Activated CD4-positive, alpha-beta memory T cell treated with anti-CD3 and anti-CD28 coated beads for 36 hours (primary cell): ENCODE measurements at regions not wholly inside any gene's neighbourhood (a gene's known extent, or its start where the extent isn't known, plus 50 kb on each side); places are given as distances from the start of the nearest gene placed in this dataset.
"Not testable (repeated sequence)": the region's sequence is repeated elsewhere in the genome, so short reads cannot be mapped to it uniquely, and the experiment has no call there.

Source experiments
- CTCF ChIA-PET: fragments of 350-600 bp; sonication (Branson Sonifier 250); formaldehyde crosslinking; loops from one replicate; lab custom pipeline; 2021; ENCODE audit warnings: antibody characterized with exemption, inconsistent platforms; lab: Charles Lee
- POLR2A ChIA-PET: fragments of 350-600 bp; sonication (Branson Sonifier 250); formaldehyde crosslinking; loops from one replicate; lab custom pipeline; 2021; ENCODE audit warnings: antibody characterized with exemption; lab: Charles Lee
- DNase-seq: peaks from one replicate; pipeline ENCODE4 v3.0.0-alpha.2; 2020
- H3K27ac Mint-ChIP-seq: one replicate; pipeline ENCODE4 v1.8.0; 2021; ENCODE audit warnings: mixed read lengths
- H3K27me3 Mint-ChIP-seq: one replicate; pipeline ENCODE4 v1.8.0; 2021; ENCODE audit warnings: mixed read lengths
- H3K36me3 Mint-ChIP-seq: one replicate; pipeline ENCODE4 v1.8.0; 2021; ENCODE audit warnings: mixed read lengths
- H3K4me1 Mint-ChIP-seq: one replicate; pipeline ENCODE4 v1.8.0; 2021; ENCODE audit warnings: low read depth, mixed read lengths
- H3K4me3 Mint-ChIP-seq: one replicate; pipeline ENCODE4 v1.8.0; 2021; ENCODE audit warnings: mild to moderate bottlenecking, mixed read lengths
- H3K9me3 Mint-ChIP-seq: one replicate; pipeline ENCODE4 v1.8.0; 2021; ENCODE audit warnings: mixed read lengths
- intact Hi-C: fragments of 100-400 bp; cut with micrococcal nuclease; formaldehyde crosslinking; loops from one replicate; pipeline ENCODE4 v1.15.1; 2023

GRCh38 chr21:35178098-35178497, 129.0 kb upstream of the RUNX1 start:
- Mint-ChIP-seq H3K4me3 (no peak overlapping the region), H3K36me3 (peaks cover 1% of the 10 kb centered on the region), H3K4me1 (peaks cover 21% of the 10 kb centered on the region), H3K27me3 (peaks cover 4% of the 10 kb centered on the region), H3K9me3 (peaks cover 11% of the 10 kb centered on the region), H3K27ac (no peak overlapping the region)
- intact Hi-C loops = loop anchor here (2.0 kb wide), 1 partner anchor 27 kb away; no protein-coding TSS in a partner anchor
- ChIA-PET CTCF (interaction anchor here (0.5 kb wide), 1 partner anchor 19 kb away, joined by 3 read pairs; no protein-coding TSS in a partner anchor), POLR2A (no interaction called here)
- no peak for DNase-seq

GRCh38 chr21:35172231-35172630, 123.1 kb upstream of the RUNX1 start:
- H3K9me3 Mint-ChIP-seq = peaks cover 11% of the 10 kb centered on the region
- intact Hi-C loops = no loop called here
- DNase-seq = peak; percentile 33
- H3K4me3 Mint-ChIP-seq = no peak overlapping the region
- peaks cover 1% of the 10 kb centered on the region for H3K36me3 Mint-ChIP-seq
- no peaks in the 10 kb centered on the region for H3K27me3 Mint-ChIP-seq
- ChIA-PET POLR2A (no interaction called here), CTCF (no interaction called here)
- peaks cover 33% of the 10 kb centered on the region for H3K4me1 Mint-ChIP-seq
- H3K27ac Mint-ChIP-seq = no peak overlapping the region

GRCh38 chr21:35171385-35171784, 122.3 kb upstream of the RUNX1 start:
- ChIA-PET POLR2A (interaction anchor here (1.5 kb wide), 1 partner anchor 283 kb away, joined by 3 read pairs; no protein-coding TSS in a partner anchor), CTCF (no interaction called here)
- no peak for DNase-seq
- Mint-ChIP-seq H3K4me3 (no peak overlapping the region), H3K4me1 (peaks cover 33% of the 10 kb centered on the region), H3K27ac (no peak overlapping the region), H3K9me3 (peaks cover 8% of the 10 kb centered on the region), H3K27me3 (no peaks in the 10 kb centered on the region), H3K36me3 (peaks cover 1% of the 10 kb centered on the region)
- intact Hi-C loops = no loop called here

DNA sequence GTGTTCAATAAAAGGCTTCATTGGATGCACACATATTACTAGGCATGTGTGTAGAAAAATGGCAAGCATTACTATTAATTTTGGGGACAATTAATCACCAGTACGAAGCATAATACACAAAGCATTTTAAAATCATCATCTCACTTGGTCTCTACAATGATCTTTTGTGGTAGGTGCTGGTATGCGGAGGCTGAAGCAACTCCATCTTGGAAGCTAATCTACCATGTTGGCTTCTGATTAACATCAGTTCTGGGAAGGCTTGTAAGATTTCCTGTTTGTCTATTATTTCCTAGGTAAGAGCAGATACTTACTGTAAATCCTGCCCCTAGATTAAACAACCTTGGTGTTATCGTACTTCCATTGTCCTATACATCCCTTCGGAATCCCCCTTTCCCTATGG, 121.7 kb upstream of the RUNX1 start:
- intact Hi-C loops = no loop called here
- H3K4me1 Mint-ChIP-seq = peaks cover 33% of the 10 kb centered on the region
- H3K9me3 Mint-ChIP-seq = peaks cover 4% of the 10 kb centered on the region
- ChIA-PET CTCF (interaction anchor here (0.5 to 1.2 kb wide), 2 partner anchors 24 to 672 kb away, joined by 3 read pairs; no protein-coding TSS in a partner anchor), POLR2A (interaction anchor here (0.5 to 1.5 kb wide), 2 partner anchors 83 to 283 kb away, joined by 3 to 5 read pairs; no protein-coding TSS in a partner anchor)
- H3K4me3 Mint-ChIP-seq = no peak overlapping the region
- H3K27me3 Mint-ChIP-seq = no peaks in the 10 kb centered on the region
- no peak for DNase-seq
- no peak overlapping the region for H3K27ac Mint-ChIP-seq
- H3K36me3 Mint-ChIP-seq = no peaks in the 10 kb centered on the region

- intact Hi-C loops = no loop called here
- POLR2A ChIA-PET = interaction anchor here (0.5 to 1.5 kb wide), 2 partner anchors 83 to 282 kb away, joined by 3 to 5 read pairs; no protein-coding TSS in a partner anchor
- CTCF ChIA-PET = interaction anchor here (0.5 to 1.2 kb wide), 2 partner anchors 24 to 672 kb away, joined by 3 read pairs; no protein-coding TSS in a partner anchor
- H3K9me3 Mint-ChIP-seq = peaks cover 6% of the 10 kb centered on the region
- no peaks in the 10 kb centered on the region for H3K36me3 Mint-ChIP-seq
- peaks cover 33% of the 10 kb centered on the region for H3K4me1 Mint-ChIP-seq
- no peak overlapping the region for H3K4me3 Mint-ChIP-seq
- DNase-seq = no peak
- no peaks in the 10 kb centered on the region for H3K27me3 Mint-ChIP-seq
- no peak overlapping the region for H3K27ac Mint-ChIP-seq
Measured at GRCh38 chr21:35170244-35170643, 121.1 kb upstream of the RUNX1 start.

GRCh38 chr21:35169574-35169973, 120.5 kb upstream of the RUNX1 start:
- no peak overlapping the region for H3K27ac Mint-ChIP-seq
- CTCF ChIA-PET = no interaction called here
- POLR2A ChIA-PET = no interaction called here
- intact Hi-C loops = no loop called here
- no peaks in the 10 kb centered on the region for H3K36me3 Mint-ChIP-seq
- H3K9me3 Mint-ChIP-seq = peaks cover 7% of the 10 kb centered on the region
- H3K27me3 Mint-ChIP-seq = no peaks in the 10 kb centered on the region
- no peak overlapping the region for H3K4me3 Mint-ChIP-seq
- DNase-seq = no peak
- H3K4me1 Mint-ChIP-seq = peaks cover 33% of the 10 kb centered on the region

DNA sequence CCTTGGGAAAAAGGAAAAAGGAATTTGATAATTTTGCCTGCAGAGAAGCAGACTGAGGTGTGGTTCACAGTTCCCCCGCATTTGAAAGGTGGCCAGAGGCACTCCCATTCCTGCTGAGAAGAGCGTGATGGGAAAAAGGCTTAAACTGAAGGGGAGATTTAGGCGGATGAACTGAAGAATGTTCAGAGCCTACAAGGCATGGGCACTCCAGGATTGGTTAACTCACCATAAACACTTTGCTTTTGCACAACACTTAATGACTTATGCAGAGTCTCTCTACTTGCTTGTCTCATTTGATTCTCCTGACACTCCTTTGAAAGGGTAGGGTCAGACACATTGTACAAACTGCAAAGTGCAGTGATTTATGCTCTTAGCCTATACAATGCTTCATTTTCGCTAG, 119.6 kb upstream of the RUNX1 start:
- ChIA-PET POLR2A (no interaction called here), CTCF (no interaction called here)
- no peaks in the 10 kb centered on the region for H3K36me3 Mint-ChIP-seq
- no peak overlapping the region for H3K4me3 Mint-ChIP-seq
- H3K27me3 Mint-ChIP-seq = no peaks in the 10 kb centered on the region
- peaks cover 33% of the 10 kb centered on the region for H3K4me1 Mint-ChIP-seq
- intact Hi-C loops = no loop called here
- DNase-seq = no peak
- H3K27ac Mint-ChIP-seq = no peak overlapping the region
- peaks cover 7% of the 10 kb centered on the region for H3K9me3 Mint-ChIP-seq

DNA sequence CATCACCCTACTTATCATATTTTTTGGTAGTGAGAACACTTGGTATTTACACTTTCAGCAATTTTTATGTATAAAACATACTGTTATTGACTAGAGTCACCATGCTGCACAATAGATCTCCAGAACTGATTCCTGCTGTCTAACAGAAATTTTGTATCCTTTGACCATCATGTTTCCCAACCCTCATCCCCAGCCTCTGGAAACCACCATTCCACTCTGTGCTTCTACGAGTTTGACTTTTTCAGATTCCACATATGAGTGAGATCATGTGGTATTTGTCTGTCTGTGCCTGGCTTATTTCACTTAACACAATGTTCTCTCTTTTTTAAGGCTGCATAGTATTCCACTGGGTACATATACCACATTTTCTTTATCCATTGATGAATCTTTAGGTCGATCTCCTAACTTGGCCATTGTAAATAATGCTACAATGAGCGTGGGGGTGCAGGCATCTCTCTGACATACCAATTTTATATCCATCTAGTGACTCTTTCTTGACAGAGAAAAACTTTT, 115.9 kb upstream of the RUNX1 start:
- intact Hi-C loops = no loop called here
- DNase-seq = no peak
- Mint-ChIP-seq H3K4me3 (no peak overlapping the region), H3K36me3 (no peaks in the 10 kb centered on the region), H3K9me3 (peaks cover 7% of the 10 kb centered on the region), H3K4me1 (no peaks in the 10 kb centered on the region), H3K27ac (no peak overlapping the region), H3K27me3 (no peaks in the 10 kb centered on the region)
- POLR2A ChIA-PET = no interaction called here
- CTCF ChIA-PET = no interaction called here

- no peaks in the 10 kb centered on the region for H3K27me3 Mint-ChIP-seq
- DNase-seq = no peak
- POLR2A ChIA-PET = no interaction called here
Measured at GRCh38 chr21:35164380-35164779, 115.3 kb upstream of the RUNX1 start.

GRCh38 chr21:35163411-35163810, 114.3 kb upstream of the RUNX1 start:
- DNase-seq = no peak
- ChIA-PET CTCF (no interaction called here), POLR2A (no interaction called here)
- no peak overlapping the region for H3K27ac Mint-ChIP-seq
- no peak overlapping the region for H3K4me3 Mint-ChIP-seq
- H3K27me3 Mint-ChIP-seq = no peaks in the 10 kb centered on the region
- peaks cover 7% of the 10 kb centered on the region for H3K9me3 Mint-ChIP-seq
- no peaks in the 10 kb centered on the region for H3K4me1 Mint-ChIP-seq
- no peaks in the 10 kb centered on the region for H3K36me3 Mint-ChIP-seq
- intact Hi-C loops = no loop called here

More at GRCh38 chr21:35164380-35164779, 115.3 kb upstream of the RUNX1 start:
- H3K4me3 Mint-ChIP-seq = no peak overlapping the region
- no peaks in the 10 kb centered on the region for H3K36me3 Mint-ChIP-seq
- CTCF ChIA-PET = no interaction called here
- no peak overlapping the region for H3K27ac Mint-ChIP-seq
- no peaks in the 10 kb centered on the region for H3K4me1 Mint-ChIP-seq
- peaks cover 7% of the 10 kb centered on the region for H3K9me3 Mint-ChIP-seq
- intact Hi-C loops = no loop called here

DNA sequence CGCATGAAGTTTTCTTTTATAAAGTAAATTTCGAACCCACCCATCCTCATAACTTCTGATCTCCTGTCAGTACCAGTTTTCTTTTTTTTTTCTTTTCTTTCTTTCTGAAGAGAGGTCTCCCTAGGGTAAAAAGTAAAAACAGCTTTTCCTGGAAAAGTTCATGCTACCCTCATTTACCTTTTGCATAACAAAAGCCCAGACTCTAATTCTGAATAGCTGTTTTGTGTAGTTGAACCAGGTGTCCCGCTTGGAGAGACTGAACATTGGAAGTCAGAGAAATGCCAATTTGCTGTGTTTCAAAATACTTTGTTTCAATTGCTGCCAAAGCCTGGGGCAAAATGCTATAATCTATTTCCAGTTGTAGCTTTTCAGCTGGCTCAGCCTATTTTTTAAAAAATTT, 113.7 kb upstream of the RUNX1 start:
- CTCF ChIA-PET = no interaction called here
- no peaks in the 10 kb centered on the region for H3K27me3 Mint-ChIP-seq
- H3K36me3 Mint-ChIP-seq = no peaks in the 10 kb centered on the region
- H3K4me1 Mint-ChIP-seq = no peaks in the 10 kb centered on the region
- intact Hi-C loops = no loop called here
- H3K27ac Mint-ChIP-seq = no peak overlapping the region
- peaks cover 12% of the 10 kb centered on the region for H3K9me3 Mint-ChIP-seq
- no peak for DNase-seq
- H3K4me3 Mint-ChIP-seq = no peak overlapping the region
- POLR2A ChIA-PET = no interaction called here

DNA sequence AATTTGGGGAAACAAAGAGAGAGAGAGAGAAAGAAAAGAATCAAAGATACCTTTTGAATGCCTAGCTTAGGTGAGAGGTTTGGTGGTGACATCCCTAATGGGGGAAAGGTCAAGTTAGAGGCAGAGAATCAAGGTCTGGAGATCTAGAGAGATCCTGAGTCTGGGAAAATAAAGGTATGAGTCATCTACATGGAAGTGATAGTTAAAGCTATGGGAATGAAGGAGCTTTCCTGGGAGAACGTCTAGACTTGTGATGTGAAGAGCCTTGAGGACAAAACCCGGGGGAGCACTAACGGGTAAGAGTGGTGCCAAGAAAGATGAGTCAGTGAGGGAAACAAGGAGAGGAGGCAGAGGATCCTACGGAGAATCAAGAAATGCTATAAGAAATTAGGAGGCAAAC, 110.8 kb upstream of the RUNX1 start:
- peaks cover 4% of the 10 kb centered on the region for H3K36me3 Mint-ChIP-seq
- CTCF ChIA-PET = no interaction called here
- peaks cover under 1% of the 10 kb centered on the region for H3K4me1 Mint-ChIP-seq
- H3K27ac Mint-ChIP-seq = no peak overlapping the region
- intact Hi-C loops = no loop called here
- no peak for DNase-seq
- peaks cover 16% of the 10 kb centered on the region for H3K9me3 Mint-ChIP-seq
- POLR2A ChIA-PET = no interaction called here
- no peak overlapping the region for H3K4me3 Mint-ChIP-seq
- H3K27me3 Mint-ChIP-seq = no peaks in the 10 kb centered on the region

GRCh38 chr21:35157374-35157773, 108.3 kb upstream of the RUNX1 start:
- DNase-seq, H3K36me3 Mint-ChIP-seq, CTCF ChIA-PET, H3K27me3 Mint-ChIP-seq, H3K4me1 Mint-ChIP-seq, H3K27ac Mint-ChIP-seq, H3K4me3 Mint-ChIP-seq, POLR2A ChIA-PET, intact Hi-C loops: not testable (repeated sequence)
- peaks cover 15% of the 10 kb centered on the region for H3K9me3 Mint-ChIP-seq
